ENCODE measurements at regions not wholly inside any gene's neighbourhood (a gene's known extent, or its start where the extent isn't known, plus 50 kb on each side); places are given as distances from the start of the nearest gene placed in this dataset.

- DNase-seq = no peak
Observed at GRCh38 chr3:72563690-72564370, 284.4 kb downstream of the SHQ1 start.

- no peak for DNase-seq
Observed at GRCh38 chr3:72560846-72561675, 287.2 kb downstream of the SHQ1 start.

DNA sequence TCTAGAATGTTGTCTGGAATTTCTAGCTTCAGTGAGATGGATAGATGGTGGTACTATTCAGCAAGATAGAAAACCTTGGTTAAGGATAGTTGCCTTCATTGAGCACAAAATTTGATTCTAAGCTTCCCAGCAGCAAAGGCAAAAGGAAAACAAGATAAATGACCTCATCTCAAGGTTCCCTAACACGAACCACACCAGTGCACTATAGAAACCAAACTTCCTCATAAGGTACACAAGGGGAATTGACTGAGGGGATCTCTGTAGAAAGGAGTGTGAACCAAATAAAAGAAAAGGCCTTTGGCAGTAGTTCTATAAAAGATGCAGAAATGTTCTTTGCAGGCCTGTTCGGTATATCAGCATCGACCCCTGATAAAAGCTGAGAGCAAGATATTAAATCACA, 288.9 kb downstream of the SHQ1 start:
- no peak for DNase-seq

- no peak for DNase-seq
Observed at GRCh38 chr3:72558001-72558400, 290.2 kb downstream of the SHQ1 start.

- no peak for DNase-seq
Observed at GRCh38 chr3:72555714-72556113, 292.5 kb downstream of the SHQ1 start.

- DNase-seq = no peak
Observed at GRCh38 chr3:72554689-72555088, 293.6 kb downstream of the SHQ1 start.

GRCh38 chr3:72553298-72553697, 294.9 kb downstream of the SHQ1 start:
- no peak for DNase-seq

- no peak for DNase-seq
Observed at GRCh38 chr3:72550582-72551262, 297.5 kb downstream of the SHQ1 start.

- DNase-seq = no peak
Observed at GRCh38 chr3:72549761-72550581, 298.3 kb downstream of the SHQ1 start.

- DNase-seq = no peak
Observed at GRCh38 chr3:72548981-72549380, 299.3 kb downstream of the SHQ1 start.

GRCh38 chr3:72548461-72548860, 299.8 kb downstream of the SHQ1 start:
- DNase-seq = no peak

- no peak for DNase-seq
Observed at GRCh38 chr3:72547183-72547582, 301.1 kb downstream of the SHQ1 start.

GRCh38 chr3:72544239-72544638, 304.0 kb downstream of the SHQ1 start:
- DNase-seq = no peak

DNA sequence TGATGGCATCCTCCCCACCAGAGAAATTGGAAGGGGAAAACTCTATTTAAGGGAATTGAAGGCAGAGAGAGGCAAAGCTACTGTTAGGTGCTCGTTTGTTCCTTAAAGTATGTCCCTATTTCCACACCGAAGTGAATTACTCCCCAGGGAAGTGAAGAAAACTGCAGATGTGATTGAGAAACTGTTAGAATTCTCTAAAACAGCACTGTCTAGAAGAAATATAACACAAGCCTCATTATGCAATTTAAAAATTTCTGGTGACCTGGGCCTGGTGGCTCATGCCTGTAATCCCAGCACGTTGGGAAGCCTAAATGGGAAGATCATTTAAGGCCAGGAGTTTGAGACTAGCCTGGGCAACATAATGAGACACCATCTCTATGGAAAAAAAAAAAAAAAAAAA, 305.0 kb downstream of the SHQ1 start:
- DNase-seq = no peak

- DNase-seq = no peak
Observed at GRCh38 chr3:72542781-72543180, 305.5 kb downstream of the SHQ1 start.

GRCh38 chr3:72539856-72540255, 308.4 kb downstream of the SHQ1 start:
- DNase-seq = no peak

GRCh38 chr3:72538070-72538745, 310.0 kb downstream of the SHQ1 start:
- no peak for DNase-seq

- DNase-seq = no peak
Observed at GRCh38 chr3:72537448-72537847, 310.8 kb downstream of the SHQ1 start.

DNA sequence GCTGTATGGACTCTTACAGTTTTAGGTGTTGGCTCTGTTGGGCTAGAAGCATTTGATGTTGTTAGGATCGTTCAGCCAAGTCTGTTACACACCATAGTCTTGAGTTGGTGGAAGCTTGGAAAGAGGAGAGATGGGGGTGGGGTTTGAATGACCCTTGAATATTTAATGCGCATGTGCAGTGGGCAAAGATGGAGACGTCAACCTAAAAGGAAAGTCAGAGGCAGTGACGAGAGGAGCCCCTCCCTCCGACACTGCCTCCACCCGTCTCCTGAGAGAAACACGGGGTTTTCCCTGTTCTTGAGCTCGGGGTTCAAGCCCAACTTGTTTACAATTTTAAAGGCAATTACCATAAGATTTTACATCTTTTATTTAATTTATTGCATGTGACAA, 311.4 kb downstream of the SHQ1 start:
- no peak for DNase-seq

DNA sequence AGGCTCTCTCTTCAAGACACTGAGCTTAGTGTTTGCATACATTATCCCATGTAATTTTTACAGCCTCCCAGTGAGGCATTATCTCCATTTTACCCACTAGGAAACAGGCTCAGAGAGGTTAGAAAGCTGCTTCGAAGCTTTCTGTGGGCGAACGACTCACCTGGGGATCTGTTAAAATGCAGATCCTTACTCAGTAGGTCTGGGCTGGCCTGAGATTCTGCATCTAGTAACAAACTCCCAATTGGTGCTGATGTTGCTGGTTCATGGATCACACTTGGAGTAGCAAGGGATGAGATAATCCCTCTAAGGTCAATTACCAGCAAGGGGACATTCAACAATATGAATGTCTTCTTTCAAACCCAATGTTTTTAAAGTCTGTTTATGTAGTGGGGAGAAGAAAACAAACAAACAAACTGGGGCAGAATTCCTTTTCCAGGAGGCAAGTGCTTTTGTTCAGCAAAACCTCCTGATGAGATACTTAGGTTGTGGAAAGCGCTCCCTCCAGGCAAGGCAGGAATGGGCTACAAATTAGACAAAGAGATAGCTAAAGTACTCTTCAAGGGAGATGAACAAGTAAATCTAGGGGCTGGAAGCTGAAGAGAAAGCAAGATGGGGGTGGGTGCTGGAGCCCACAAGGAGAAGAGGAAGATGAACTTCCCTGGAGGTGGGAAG, 311.9 kb downstream of the SHQ1 start:
- DNase-seq = no peak

DNA sequence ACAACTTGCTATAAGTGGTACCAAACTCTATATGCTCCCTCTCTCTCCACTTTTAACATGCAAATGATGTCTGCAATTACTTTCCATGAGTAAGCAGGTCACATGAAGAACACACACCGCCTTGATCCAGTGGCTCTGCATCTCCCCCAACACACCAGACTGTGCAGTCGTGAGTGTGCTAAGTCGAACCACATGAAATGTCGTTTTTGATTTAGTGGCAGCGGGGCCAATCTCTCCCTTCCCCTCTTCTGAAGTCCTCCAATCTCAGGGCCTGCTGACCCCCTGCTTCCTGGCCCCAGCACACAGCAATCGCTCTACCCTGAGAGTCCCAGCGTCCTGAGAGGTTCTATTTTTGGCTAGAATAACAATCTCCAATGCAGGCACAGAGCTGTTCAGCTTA, 312.5 kb downstream of the SHQ1 start:
- DNase-seq = no peak

Data from dermis blood vessel endothelial cell (primary cell).